ENCODE measurements at regions not wholly inside any gene's neighbourhood (a gene's known extent, or its start where the extent isn't known, plus 50 kb on each side); places are given as distances from the start of the nearest gene placed in this dataset.
"Not testable (repeated sequence)": the region's sequence is repeated elsewhere in the genome, so short reads cannot be mapped to it uniquely, and the experiment has no call there.

- TF ChIP-seq CTCF, POLR2A (IDR thresholded peaks at IDR 0.05): not testable (repeated sequence)
These were observed 52.7 kb upstream of the ST3GAL5 start for GRCh38 chr2:85941490-85941889.
